ENCODE measurements at regions not wholly inside any gene's neighbourhood (a gene's known extent, or its start where the extent isn't known, plus 50 kb on each side); places are given as distances from the start of the nearest gene placed in this dataset.

DNA sequence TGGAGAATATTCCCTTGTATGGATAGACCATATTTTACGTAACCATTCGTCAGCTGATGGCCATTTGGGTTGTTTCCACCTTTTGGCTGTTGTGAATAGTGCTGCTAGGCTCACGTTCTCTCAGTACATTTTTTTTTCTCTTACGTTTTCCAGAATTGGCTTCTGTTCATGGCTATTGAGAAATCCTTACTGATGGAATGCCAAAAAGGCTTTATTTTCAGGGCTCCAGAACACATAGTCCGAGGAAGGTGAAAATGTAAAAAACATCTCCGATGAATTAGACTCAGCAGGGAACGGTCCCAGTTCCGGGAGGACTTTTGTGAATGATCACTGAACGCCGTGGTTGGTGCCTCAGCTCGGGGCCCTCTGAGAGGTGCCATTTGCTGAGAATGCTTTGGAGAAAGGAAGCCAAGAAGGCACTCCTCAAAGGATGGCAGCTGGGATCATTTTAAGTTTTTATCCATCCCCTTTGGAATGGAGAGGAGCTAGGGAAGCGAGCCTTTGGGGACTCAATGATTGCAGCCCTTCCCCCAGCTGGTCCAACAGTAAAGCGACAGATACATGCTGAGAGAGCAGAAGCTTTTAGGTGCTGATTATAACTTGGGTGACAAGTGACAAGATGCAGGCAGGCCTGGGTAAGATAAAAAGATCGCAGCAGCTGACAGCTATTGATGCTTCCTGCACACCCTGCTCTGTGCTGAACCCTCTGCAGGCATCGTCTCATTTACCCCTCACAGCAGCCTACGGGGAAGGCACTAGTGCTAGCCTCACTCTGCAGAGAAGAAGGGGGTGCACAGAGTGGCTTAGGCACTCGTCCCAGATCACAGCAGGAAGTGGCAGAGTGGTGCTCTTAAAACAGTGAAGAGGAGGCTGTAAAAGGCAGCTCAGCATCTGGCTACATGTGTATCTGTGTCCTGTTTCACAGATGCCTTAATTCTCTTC, 133.4 kb upstream of the KCNG1 start:
- Histone ChIP-seq H3K4me1 (ENCODE audit: low read length) (no peaks in the 10 kb centered on the region), H4K20me1 (ENCODE audit: insufficient read depth, low read length) (no peaks in the 10 kb centered on the region), H3K9me2 (replicated peaks; ENCODE audit: insufficient read depth, low read length) (no peaks in the 10 kb centered on the region), H3K79me2 (ENCODE audit: low read length) (no peaks in the 10 kb centered on the region), H2AFZ (ENCODE audit: low read length) (no peak overlapping the region), H3K36me3 (replicated peaks; ENCODE audit: insufficient read depth, low read length) (no peaks in the 10 kb centered on the region), H3K27ac (ENCODE audit: low read length) (no peak overlapping the region), H3K4me2 (ENCODE audit: low read depth, low read length) (no peak overlapping the region), H3K27me3 (replicated peaks; ENCODE audit: insufficient read depth, low read length) (no peaks in the 10 kb centered on the region), H3K9me3 (replicated peaks; ENCODE audit: insufficient read depth, low read length) (no peaks in the 10 kb centered on the region), H3F3A (ENCODE audit: insufficient read depth, low read length) (no peaks in the 10 kb centered on the region), H3K9ac (ENCODE audit: low read length) (no peak overlapping the region), H3K4me3 (ENCODE audit: low read length) (no peak overlapping the region)
- TF ChIP-seq, protein P1, sequence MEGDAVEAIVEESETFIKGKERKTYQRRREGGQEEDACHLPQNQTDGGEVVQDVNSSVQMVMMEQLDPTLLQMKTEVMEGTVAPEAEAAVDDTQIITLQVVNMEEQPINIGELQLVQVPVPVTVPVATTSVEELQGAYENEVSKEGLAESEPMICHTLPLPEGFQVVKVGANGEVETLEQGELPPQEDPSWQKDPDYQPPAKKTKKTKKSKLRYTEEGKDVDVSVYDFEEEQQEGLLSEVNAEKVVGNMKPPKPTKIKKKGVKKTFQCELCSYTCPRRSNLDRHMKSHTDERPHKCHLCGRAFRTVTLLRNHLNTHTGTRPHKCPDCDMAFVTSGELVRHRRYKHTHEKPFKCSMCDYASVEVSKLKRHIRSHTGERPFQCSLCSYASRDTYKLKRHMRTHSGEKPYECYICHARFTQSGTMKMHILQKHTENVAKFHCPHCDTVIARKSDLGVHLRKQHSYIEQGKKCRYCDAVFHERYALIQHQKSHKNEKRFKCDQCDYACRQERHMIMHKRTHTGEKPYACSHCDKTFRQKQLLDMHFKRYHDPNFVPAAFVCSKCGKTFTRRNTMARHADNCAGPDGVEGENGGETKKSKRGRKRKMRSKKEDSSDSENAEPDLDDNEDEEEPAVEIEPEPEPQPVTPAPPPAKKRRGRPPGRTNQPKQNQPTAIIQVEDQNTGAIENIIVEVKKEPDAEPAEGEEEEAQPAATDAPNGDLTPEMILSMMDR (IDR thresholded peaks at IDR 0.05; ENCODE audit: low read length) = no peak
- no peak for TF ChIP-seq EZH2 (optimal IDR thresholded peaks at IDR 0.05; ENCODE audit: low read depth, low read length)
- TF ChIP-seq EZH2phosphoT487 (IDR thresholded peaks at IDR 0.05; ENCODE audit: low read length) = no peak
- DNase-seq = no peak

DNA sequence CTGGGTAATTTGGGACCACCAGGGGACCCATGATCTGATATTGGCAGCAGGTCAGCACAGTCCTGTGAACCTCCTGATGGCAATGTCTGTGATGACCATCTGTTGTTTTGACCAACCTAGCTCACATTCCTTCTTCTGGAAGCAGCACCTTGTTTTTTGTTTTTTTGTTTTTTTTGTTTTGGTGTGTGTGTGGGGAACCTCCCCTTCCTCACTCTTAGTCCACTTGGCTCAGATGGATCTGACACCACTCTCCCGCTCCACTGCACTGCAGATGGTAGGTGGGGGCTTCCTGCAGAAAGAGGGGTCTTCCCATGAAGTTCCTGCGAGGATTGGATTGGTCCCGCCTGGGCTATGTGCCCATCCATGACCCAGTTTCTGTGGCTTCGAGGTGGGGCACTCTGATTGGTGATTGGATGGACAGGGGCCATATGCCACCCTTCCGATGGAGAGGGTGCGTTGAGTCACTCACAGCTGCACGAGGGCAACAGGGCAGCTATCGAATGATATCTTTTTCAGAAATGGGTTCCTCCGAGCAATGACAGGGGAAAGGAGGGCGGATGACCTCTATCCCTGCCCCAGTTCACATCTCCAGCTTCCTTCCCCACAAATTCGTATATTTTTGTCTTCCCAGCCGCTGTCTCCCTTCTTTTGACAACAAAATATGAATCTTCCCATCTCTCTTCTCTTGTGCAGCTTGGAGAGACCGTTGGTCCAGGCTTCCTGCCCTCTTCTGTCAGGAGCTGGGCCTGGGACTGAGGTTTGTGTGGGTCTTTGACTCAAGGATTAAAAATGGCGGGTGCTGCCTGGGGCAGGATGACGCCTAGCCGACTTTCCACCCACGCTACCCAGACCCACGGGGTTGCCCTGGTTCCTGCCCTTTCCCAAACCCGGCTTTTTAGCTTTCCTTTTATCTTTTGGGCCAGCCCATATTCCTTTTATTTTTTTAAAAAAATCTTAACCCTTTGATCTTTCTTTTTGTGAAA, 132.1 kb upstream of the KCNG1 start:
- Histone ChIP-seq H3F3A (ENCODE audit: insufficient read depth, low read length) (no peaks in the 10 kb centered on the region), H3K4me1 (ENCODE audit: low read length) (no peaks in the 10 kb centered on the region), H4K20me1 (ENCODE audit: insufficient read depth, low read length) (no peaks in the 10 kb centered on the region), H3K9ac (ENCODE audit: low read length) (no peak overlapping the region), H3K4me3 (ENCODE audit: low read length) (no peak overlapping the region), H3K27ac (ENCODE audit: low read length) (no peak overlapping the region), H3K79me2 (ENCODE audit: low read length) (no peaks in the 10 kb centered on the region), H3K9me3 (replicated peaks; ENCODE audit: insufficient read depth, low read length) (no peaks in the 10 kb centered on the region), H3K9me2 (replicated peaks; ENCODE audit: insufficient read depth, low read length) (no peaks in the 10 kb centered on the region), H3K4me2 (ENCODE audit: low read depth, low read length) (no peak overlapping the region), H3K36me3 (replicated peaks; ENCODE audit: insufficient read depth, low read length) (no peaks in the 10 kb centered on the region), H2AFZ (ENCODE audit: low read length) (no peak overlapping the region), H3K27me3 (replicated peaks; ENCODE audit: insufficient read depth, low read length) (no peaks in the 10 kb centered on the region)
- no peak for DNase-seq
- TF ChIP-seq EZH2 (optimal IDR thresholded peaks at IDR 0.05; ENCODE audit: low read depth, low read length) (no peak), EZH2phosphoT487 (IDR thresholded peaks at IDR 0.05; ENCODE audit: low read length) (no peak)
- TF ChIP-seq, protein P1 (IDR thresholded peaks at IDR 0.05; ENCODE audit: low read length) = no peak

DNA sequence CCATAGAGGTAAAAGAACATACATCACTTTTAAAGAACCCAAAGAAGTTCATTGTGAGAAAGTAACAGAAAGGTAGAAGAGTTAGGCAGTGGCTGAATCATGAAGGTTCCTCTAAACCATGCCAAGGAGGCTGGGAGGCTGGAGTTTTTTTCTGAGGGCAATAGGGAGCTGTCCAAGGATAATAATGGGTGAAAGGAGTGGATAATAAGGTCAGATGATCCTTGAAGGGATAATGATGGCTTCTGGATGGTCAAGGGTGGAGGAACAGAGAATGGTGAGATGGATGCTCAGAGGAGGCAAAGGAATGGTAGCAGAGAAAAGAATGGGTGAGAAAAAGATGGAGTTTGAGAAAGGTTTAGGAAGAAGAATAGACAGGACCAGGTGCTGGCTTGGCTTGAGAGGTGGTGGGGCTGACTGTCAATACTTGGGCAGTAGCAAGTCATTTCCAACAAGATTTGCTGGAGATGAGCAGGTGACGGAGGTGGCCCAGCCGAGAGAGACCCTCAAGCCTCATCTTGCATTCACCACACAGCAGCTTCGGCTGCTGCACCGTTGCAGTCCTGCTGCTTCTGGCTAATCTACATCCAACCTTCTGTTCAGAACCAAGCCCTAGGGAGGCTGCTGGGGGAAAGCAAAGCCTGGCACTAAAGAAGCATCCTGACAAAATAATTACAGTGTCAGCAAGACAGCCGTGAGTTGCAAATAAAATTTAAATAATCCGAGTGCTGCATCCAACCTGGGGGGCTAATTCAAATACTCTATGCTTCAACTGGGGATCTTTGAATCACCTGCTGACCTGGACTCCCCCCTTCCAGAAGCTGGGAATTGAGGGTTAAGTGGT, 131.2 kb upstream of the KCNG1 start:
- Histone ChIP-seq H3K9ac (ENCODE audit: low read length) (no peak overlapping the region), H3K79me2 (ENCODE audit: low read length) (no peaks in the 10 kb centered on the region), H3K4me1 (ENCODE audit: low read length) (no peaks in the 10 kb centered on the region), H3K9me2 (replicated peaks; ENCODE audit: insufficient read depth, low read length) (no peaks in the 10 kb centered on the region), H3K9me3 (replicated peaks; ENCODE audit: insufficient read depth, low read length) (no peaks in the 10 kb centered on the region), H3K4me2 (ENCODE audit: low read depth, low read length) (no peak overlapping the region), H3F3A (ENCODE audit: insufficient read depth, low read length) (no peaks in the 10 kb centered on the region), H3K36me3 (replicated peaks; ENCODE audit: insufficient read depth, low read length) (no peaks in the 10 kb centered on the region), H3K4me3 (ENCODE audit: low read length) (no peak overlapping the region), H3K27me3 (replicated peaks; ENCODE audit: insufficient read depth, low read length) (no peaks in the 10 kb centered on the region), H2AFZ (ENCODE audit: low read length) (no peak overlapping the region), H3K27ac (ENCODE audit: low read length) (no peak overlapping the region), H4K20me1 (ENCODE audit: insufficient read depth, low read length) (no peaks in the 10 kb centered on the region)
- TF ChIP-seq EZH2phosphoT487 (IDR thresholded peaks at IDR 0.05; ENCODE audit: low read length) (no peak), EZH2 (optimal IDR thresholded peaks at IDR 0.05; ENCODE audit: low read depth, low read length) (no peak)
- TF ChIP-seq, protein P1 (IDR thresholded peaks at IDR 0.05; ENCODE audit: low read length) = no peak
- no peak for DNase-seq
